NCI-H748 (cell line): ENCODE measurements at regions not wholly inside any gene's neighbourhood (a gene's known extent, or its start where the extent isn't known, plus 50 kb on each side); places are given as distances from the start of the nearest gene placed in this dataset.
"Not testable (repeated sequence)": the region's sequence is repeated elsewhere in the genome, so short reads cannot be mapped to it uniquely, and the experiment has no call there.

Experiments used
- DNase-seq: peaks from one replicate; lab custom pipeline; 2025; ENCODE audit not compliant: unreplicated experiment; lab: John Stamatoyannopoulos, UW

DNA sequence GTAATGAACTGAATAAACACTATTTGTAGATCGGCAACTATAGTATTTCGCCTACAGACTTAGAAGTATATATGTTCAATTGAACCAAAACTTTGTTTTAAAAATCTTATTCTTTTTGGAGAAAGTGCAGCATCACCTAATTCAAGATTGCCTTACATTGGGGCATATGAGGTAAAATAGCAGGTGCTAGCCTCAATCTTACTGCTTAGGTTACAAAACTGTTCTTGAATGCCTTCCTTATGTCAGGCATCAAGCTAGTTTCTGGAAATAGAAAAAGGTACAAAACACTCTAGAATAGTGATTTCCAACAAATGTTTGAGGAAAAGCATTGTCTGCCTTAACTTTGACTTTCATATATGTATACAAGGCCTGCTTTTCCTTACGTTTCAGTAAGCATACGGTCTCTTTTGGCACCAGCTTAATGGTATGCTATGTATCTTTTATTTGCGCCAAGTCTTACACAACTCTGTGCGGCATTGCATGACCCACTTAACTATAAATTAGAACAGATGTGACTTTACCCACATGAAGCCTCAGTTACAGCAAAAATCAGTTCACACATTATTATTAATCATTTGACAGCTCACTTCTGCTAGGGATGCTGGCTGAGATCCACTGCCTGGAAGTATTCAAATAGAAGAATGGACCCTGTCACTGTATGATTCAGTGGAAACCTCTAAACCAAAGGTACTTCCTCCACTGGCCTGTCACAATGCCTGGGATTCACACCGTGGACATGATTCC, 174.1 kb downstream of the PRELID2 start:
- DNase-seq, result no peak

GRCh38 chr5:145658435-145658834, 176.7 kb downstream of the PRELID2 start:
- DNase-seq, result no peak

- not testable (repeated sequence) for DNase-seq
Measured at GRCh38 chr5:145652700-145653099, 182.4 kb downstream of the PRELID2 start.

GRCh38 chr5:145647137-145647536, 188.0 kb downstream of the PRELID2 start:
- DNase-seq, result not testable (repeated sequence)

DNA sequence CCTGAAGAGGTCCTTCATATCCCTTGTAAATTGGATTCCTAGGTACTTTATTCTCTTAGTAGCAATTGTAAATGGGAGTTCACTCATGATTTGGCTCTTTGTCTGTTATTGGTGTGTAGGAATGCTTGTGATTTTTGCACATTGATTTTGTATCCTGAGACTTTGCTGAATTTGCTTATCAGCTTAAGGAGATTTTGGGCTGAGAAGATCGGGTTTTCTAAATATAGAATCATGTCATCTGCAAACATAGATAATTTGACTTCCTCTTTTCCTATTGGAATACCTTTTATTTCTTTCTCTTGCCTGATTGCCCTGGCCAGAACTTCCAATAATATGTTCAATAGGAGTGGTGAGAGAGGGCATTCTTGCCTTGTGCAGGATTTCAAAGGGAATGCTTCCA, 191.9 kb downstream of the PRELID2 start:
- DNase-seq, result not testable (repeated sequence)

- DNase-seq, result no peak
Measured at GRCh38 chr5:145637396-145637795, 197.7 kb downstream of the PRELID2 start.

DNA sequence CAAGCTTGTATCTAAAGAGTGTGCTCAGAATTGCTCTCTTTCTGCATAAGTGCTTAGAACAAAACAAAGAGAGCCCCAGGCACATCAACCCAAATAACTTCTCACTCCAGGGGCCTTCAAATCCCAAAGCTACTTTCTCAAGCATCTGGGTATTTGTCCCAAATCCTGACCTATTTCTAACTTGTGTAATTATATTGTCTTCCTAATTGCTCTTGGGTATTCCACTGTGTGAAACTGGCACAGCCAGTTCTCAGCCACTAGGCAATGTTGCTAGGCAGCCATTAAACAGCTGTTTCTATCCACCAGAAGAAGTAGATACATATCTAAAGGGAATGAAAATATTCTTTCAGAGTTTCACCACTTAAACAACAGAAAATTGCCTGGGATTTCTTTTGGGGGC, 198.8 kb downstream of the PRELID2 start:
- peak; percentile 33 for DNase-seq

DNA sequence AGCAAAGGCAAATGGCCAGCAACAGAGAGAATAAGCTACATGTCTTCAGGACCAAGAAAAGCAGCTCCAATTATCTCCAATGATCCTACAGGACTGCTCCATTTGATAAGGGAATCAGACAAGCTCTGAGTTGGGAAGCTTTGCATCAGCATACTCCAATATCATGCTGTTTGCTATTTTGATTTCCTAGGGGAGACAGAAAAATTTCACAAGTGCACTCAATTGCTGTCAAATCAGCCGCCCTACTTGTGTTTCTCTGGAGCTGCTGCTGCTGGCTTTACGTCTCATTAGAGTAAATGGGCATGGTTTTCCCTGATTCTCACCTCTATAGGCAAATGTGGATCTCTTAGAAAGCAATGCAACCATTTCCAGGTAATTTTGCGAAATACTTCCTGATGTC, 201.7 kb downstream of the PRELID2 start:
- no peak for DNase-seq

DNA sequence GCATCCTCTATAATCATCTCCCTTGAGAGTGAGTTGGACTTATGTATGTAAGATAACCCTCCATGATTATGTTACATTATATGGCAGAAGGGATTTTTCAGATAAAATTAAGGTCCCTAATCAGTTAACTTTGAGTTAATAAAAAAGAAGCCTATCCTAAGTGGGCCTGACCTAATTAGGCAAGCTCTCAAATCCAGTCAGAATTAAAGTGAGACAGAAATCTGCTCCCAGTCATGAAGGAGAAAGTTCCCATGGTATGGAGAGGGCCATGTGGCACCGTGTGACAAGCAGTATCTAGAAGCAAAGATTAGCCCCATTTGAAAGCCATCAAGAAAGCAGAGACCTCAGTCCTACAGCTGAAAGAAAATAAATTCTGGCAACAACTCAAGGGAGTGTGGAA, 202.4 kb downstream of the PRELID2 start:
- DNase-seq, result no peak

- no peak for DNase-seq
Measured at GRCh38 chr5:145629047-145629446, 206.1 kb downstream of the PRELID2 start.

GRCh38 chr5:145628525-145628924, 206.6 kb downstream of the PRELID2 start:
- no peak for DNase-seq

DNA sequence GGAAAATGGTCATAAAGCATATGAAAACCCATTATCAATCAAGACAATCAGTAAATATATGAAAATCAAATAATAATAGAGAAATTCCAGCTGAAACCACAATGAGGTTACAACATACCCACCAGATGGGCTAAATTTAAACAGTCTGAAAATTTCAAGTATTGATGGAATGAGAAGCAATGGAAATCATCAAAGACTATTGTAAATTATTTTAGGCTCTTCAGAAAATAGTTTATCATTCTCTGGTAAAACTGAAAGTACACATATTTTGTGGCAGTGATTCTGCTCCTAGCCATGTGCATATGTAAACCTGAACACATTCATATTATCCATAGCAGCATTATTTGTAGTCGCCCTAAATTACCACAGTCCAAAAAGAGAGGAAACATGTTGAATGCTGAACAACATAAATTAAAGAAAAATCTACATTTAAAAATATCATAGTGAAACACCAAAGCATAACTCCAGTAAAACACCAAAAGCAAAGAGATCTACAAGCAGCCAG, 215.3 kb downstream of the PRELID2 start:
- DNase-seq, result no peak

DNA sequence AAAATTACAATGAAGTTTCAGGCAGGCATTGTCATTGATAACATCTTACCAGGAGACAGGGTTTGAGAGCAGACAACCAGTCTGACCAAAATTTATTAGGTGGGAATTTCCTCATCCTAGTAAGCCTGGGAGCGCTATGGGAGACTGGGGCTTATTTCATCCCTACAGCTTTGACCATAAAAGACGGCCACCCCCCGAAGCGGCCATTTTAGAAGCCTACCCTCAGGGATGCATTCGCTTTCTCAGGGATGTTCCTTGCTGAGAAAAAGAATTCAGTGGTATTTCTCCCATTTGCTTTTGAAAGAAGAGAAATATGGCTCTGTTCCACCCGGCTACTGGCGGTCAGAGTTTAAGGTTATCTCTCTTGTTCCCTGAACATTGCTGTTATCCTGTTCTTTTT, 218.4 kb downstream of the PRELID2 start:
- not testable (repeated sequence) for DNase-seq

- DNase-seq, result peak; percentile 24
Measured at GRCh38 chr5:145598983-145599382, 236.2 kb downstream of the PRELID2 start.

DNA sequence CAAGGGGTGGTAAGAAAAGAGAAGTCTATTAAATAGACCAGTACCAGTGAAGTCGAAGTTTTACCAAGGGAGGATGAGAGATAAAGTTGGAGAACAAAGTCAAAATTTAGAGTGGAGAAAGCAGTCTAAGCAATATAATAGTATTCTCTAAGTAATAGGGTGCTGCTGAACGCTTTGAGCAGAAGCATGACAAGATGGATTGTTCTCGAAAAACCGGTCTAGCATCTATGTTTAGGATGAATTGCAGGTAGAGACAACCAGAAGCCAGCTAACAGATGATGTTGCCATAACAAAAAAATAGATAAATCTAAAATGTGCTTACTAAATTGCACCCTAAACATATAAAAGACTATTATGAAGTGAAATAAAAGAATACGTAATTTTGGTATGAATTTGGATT, 237.0 kb downstream of the PRELID2 start:
- DNase-seq, result peak; percentile 78

DNA sequence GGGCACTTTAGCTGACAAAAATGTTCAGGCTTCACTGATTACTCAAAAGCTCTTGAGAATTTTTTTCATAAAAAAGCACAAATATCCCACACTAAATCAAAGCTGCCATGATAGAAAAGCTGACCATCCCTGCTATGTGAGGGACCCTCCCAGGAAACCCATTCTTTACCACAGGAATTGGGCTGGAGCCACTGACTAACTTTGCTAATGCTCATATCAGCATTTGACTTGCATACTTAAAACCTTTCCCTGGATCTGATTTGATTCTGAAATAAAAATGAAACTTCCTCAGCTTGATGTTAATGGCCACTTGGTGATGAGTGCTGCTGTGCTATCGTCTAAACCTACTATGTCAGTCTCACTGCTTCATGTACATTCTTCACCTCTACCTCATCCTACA, 243.6 kb downstream of the PRELID2 start:
- no peak for DNase-seq

GRCh38 chr5:145589063-145589462, 246.1 kb downstream of the PRELID2 start:
- no peak for DNase-seq

DNA sequence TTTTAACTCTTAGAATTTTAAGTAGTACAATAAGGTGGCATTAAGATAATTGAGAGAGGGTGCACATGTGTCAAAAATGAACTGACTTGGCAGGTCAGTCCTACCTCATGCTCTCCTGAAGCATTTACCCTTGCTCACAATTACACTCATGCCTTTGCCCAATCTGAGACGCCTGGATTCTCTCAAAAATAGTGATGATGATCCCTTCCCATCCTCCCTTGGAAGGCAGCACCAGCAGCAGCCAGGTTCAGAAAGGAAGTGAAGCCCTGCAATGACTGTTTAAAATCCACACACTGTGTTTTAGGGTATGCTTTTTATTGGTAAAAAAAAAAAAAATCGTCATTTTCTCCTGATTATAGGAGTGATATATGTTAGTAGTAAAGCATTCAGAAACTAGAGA, 246.6 kb downstream of the PRELID2 start:
- no peak for DNase-seq

DNA sequence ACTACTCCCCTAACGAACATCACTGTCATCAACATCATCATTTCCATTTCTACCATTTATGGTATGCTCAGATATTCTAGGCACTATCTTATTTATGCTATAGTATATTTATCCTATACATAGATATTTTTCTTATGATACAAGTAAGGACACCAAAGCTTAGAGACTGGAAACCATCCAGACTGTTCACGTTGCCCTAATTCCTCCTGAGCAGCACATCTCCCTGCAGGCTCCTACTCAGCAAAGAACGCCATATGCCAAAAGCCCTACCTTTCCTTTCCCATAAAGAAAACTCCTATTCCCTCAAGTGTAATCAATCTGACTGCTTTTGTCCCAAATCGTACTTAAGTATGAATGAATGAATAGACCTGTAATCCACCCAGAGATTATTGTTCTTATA, 247.0 kb downstream of the PRELID2 start:
- no peak for DNase-seq

DNA sequence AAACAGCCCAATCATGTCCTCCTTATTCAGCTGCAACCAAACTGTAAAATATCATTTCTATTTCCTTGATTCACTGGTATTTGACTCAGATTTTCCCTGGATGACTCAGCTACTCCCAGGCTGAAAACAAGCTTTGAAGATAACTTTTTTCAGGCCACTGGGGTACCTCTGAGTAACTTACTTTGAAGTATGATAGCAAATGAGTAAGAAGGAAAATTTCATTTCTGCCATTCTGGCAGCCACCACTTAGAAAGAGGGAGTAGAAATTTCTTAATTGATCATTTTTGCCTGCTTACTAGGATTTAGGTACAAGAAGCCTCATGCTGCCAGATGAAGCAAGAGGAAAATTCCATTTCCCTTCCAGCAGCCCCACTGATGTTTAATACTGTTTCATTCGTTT, 247.4 kb downstream of the PRELID2 start:
- no peak for DNase-seq

DNA sequence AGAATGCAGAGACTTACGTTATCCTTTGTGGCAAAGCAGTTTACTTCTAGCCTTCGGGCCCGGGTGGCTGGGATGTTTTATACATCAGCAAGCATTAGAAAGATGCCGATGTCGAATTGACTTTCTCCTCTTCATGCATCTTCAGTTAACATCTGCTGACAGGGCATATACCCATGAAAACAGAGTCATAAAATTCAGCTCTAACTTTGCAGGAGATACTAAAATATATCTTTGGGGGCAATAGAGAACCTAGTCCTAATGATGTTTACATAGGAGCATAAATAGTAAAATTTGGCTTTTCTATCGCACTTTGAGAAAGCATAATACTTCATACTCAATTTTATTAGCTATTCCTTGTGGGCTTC, 247.9 kb downstream of the PRELID2 start:
- no peak for DNase-seq

GRCh38 chr5:145586661-145587307, 248.4 kb downstream of the PRELID2 start:
- DNase-seq, result no peak
